Subcutaneous abdominal adipose tissue (tissue), 5 donors: ENCODE measurements at regions not wholly inside any gene's neighbourhood (a gene's known extent, or its start where the extent isn't known, plus 50 kb on each side); places are given as distances from the start of the nearest gene placed in this dataset.

ENCODE experiments used
- H3K27ac ChIP-seq: one replicate; pipeline ENCODE4 v1.7.0; 2013; ENCODE audit warnings: low read depth, mild to moderate bottlenecking, inconsistent platforms, low read length, moderate library complexity
- H3K27me3 ChIP-seq, 5 donors: one replicate each; pipeline ENCODE4 v1.7.0; 2013; ENCODE audit warnings: low read length in 5 of 5, inconsistent platforms in 1 of 5; ENCODE audit not compliant: control insufficient read depth in 5 of 5, insufficient read depth in 4 of 5
- H3K36me3 ChIP-seq, 5 donors: one replicate each; pipeline ENCODE4 v1.7.0; 2013; ENCODE audit warnings: low read length in 5 of 5; ENCODE audit not compliant: control insufficient read depth in 5 of 5, insufficient read depth in 5 of 5
- H3K4me1 ChIP-seq, 5 donors: one replicate each; pipeline ENCODE4 v1.7.0; 2013; ENCODE audit warnings: low read length in 5 of 5, mild to moderate bottlenecking in 3 of 5, moderate library complexity in 1 of 5; ENCODE audit not compliant: control insufficient read depth in 5 of 5, insufficient read depth in 5 of 5
- H3K4me3 ChIP-seq, 5 donors: one replicate each; pipeline ENCODE4 v1.7.0; 2013; ENCODE audit warnings: low read length in 5 of 5, low read depth in 1 of 5
- H3K9ac ChIP-seq, 5 donors: one replicate each; pipeline ENCODE4 v1.7.0; 2013; ENCODE audit warnings: low read length in 5 of 5, mild to moderate bottlenecking in 4 of 5, moderate library complexity in 3 of 5
- H3K9me3 ChIP-seq, 5 donors: one replicate each; pipeline ENCODE4 v1.7.0; 2013; ENCODE audit warnings: low read length in 5 of 5; ENCODE audit not compliant: control insufficient read depth in 5 of 5
- donor health status: healthy.
- donor health status: healthy.
- donor health status: healthy.
- donor health status: healthy.
- donor health status: healthy.

DNA sequence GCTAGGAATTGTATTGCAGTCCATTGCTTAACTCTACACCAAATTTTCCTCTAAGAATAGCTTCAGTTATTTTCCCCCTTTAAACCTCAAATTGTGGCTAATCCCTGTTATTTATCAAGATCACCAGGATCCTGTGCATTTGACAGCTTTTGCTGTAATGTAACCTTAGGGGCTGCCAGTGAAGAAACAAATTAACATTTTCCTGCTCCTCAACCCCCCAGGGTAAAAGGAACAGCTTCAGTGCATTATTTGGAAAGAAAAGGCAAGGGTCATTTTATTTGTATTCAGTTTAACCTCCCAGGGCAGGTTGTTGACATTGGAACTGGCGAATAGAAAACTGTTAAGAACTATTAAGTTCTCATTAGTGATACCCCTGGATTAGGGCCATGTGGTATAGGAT lies 57.0 kb downstream of the PCDH20 start:
- Histone ChIP-seq H3K4me1 (no peaks in the 10 kb centered on the region), H3K9me3 (peaks cover 0 to 2% (median 0%) of the 10 kb centered on the region in 5 donors), H3K27ac (no peak overlapping the region), H3K27me3 (no peaks in the 10 kb centered on the region), H3K4me3 (no peak overlapping the region), H3K9ac (no peak overlapping the region), H3K36me3 (no peaks in the 10 kb centered on the region)

DNA sequence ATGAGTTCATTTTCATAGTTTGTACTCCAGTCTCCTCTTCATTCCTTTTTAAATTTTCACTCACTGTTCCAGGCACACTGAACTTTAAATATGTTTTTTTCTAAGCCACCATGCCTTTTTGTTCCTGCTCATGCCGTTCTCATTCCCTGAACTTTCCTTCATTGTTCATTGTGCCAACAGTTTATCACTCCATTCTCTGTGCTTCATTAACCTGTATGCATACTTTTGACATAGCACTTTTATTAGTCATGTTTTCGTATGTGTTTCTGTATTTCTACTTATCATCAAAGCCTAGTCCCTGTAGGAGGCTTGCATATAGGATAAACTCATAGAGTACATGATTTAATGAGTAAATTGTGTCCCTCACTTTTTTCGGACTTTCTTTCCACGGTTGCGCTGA lies 65.3 kb downstream of the PCDH20 start:
- Histone ChIP-seq H3K9ac (no peak overlapping the region), H3K4me1 (no peaks in the 10 kb centered on the region), H3K27me3 (no peaks in the 10 kb centered on the region), H3K9me3 (peaks cover 0 to 2% (median 0%) of the 10 kb centered on the region in 5 donors), H3K36me3 (no peaks in the 10 kb centered on the region), H3K27ac (no peak overlapping the region), H3K4me3 (no peak overlapping the region)

DNA sequence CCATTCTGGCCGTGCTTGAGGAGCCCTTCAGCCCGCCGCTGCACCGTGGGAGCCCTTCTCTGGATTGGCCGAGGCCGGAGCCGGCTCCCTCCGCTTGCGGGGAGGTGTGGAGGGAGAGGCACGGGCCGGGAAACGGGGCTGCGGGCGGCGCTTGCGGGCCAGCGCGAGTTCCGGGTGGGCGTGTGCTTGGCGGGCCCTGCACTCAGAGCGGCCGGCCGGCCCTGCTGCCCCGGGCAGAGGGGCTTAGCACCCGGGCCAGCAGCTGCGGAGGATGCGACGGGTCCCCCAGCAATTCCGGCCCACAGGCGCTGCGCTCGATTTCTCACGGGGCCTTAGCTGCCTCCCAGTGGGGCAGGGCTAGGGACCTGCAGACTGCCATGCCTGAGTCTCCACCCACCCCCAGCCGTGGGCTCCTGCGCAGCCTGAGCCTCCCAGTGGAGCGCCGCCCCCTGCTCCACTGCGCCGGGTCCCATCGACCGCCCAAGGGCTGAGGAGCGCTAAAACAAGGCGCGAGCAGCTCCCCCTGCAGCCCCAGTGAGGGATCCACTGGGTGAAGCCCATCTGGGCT lies 76.5 kb downstream of the PCDH20 start:
- no peaks in the 10 kb centered on the region for H3K9me3 ChIP-seq
- H3K27ac ChIP-seq, result no peak overlapping the region
- no peaks in the 10 kb centered on the region for H3K4me1 ChIP-seq
- H3K9ac ChIP-seq, result no peak overlapping the region
- no peaks in the 10 kb centered on the region for H3K36me3 ChIP-seq
- no peaks in the 10 kb centered on the region for H3K27me3 ChIP-seq
- no peak overlapping the region for H3K4me3 ChIP-seq

GRCh38 chr13:61316647-61317046 lies 99.0 kb downstream of the PCDH20 start:
- H3K4me3 ChIP-seq, result no peak overlapping the region
- H3K9ac ChIP-seq, result no peak overlapping the region
- no peaks in the 10 kb centered on the region for H3K4me1 ChIP-seq
- no peaks in the 10 kb centered on the region for H3K36me3 ChIP-seq
- peaks cover 0 to 6% (median 0%) of the 10 kb centered on the region in 5 donors for H3K9me3 ChIP-seq
- H3K27ac ChIP-seq, result no peak overlapping the region
- H3K27me3 ChIP-seq, result no peaks in the 10 kb centered on the region

- H3K27me3 ChIP-seq, result no peaks in the 10 kb centered on the region
- H3K4me1 ChIP-seq, result no peaks in the 10 kb centered on the region
- no peaks in the 10 kb centered on the region for H3K36me3 ChIP-seq
- H3K9me3 ChIP-seq, result peaks cover 0 to 3% (median 0%) of the 10 kb centered on the region in 5 donors
- no peak overlapping the region for H3K27ac ChIP-seq
- H3K9ac ChIP-seq, result no peak overlapping the region
- no peak overlapping the region for H3K4me3 ChIP-seq
Measured at GRCh38 chr13:61294467-61295191, 121.0 kb downstream of the PCDH20 start.

DNA sequence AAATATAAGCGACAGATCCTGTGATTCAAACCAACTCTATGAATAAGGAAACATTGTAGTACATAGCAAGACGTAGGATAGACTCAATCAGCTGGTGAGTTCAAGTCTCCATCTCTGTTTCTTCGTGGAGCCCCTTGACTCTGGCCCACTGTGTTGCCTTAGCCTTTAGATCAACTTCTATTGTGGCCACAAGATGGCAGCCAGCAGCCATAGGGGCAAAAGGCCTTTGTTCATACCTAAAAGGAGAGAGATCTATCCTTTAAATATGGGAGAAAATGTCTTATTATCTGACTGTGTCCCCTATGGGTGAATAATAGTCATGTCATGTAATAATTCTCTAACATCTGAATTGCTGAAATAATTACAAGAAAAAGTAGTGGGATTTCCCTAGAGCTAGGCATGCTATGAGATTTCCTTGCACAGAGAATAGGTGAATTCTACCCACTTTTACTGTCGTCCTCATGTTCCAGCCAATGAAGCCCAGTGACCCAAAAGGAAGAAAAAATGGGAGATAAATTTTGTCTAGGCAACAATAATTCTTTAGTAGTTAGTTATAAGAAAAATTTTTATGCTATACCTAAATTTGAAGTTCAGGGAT lies 129.4 kb downstream of the PCDH20 start:
- H3K27me3 ChIP-seq, result no peaks in the 10 kb centered on the region
- H3K9ac ChIP-seq, result no peak overlapping the region
- no peaks in the 10 kb centered on the region for H3K9me3 ChIP-seq
- no peak overlapping the region for H3K4me3 ChIP-seq
- H3K27ac ChIP-seq, result no peak overlapping the region
- no peaks in the 10 kb centered on the region for H3K4me1 ChIP-seq
- no peaks in the 10 kb centered on the region for H3K36me3 ChIP-seq

DNA sequence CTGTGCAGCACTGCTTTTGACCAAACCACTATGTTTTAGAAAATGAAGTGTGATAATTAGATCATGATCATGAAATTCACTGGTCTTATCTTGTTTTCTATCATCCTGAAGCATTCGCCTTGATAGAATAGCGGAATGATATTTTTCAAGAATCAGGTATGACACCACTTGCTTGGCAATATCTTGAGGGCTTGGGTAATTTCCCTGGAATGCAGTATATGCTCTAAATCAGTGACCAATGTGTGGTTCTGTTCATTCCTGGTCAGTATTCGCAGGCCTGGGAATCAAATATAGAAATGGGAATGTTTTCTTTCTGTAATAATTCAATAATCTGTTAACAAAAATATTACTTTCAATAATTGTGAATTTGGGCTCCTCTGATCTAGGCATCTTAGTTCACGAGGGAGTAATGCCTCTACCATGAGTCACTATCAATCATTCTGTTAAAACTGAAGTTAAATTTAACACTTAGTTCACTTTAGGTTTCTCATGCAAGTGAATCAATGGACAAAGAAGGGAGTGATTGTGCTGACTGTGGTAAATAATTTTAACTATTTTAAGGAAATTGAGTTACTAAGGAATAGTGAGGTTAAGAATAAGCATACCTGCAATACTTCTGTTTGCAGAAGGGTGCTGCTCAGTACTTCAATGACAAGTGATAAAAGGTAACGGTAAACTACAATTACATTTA lies 137.9 kb downstream of the PCDH20 start:
- Histone ChIP-seq H3K9me3 (no peaks in the 10 kb centered on the region), H3K36me3 (no peaks in the 10 kb centered on the region), H3K9ac (no peak overlapping the region)

GRCh38 chr13:61277088-61277487 lies 138.6 kb downstream of the PCDH20 start:
- no peaks in the 10 kb centered on the region for H3K9me3 ChIP-seq
- no peak overlapping the region for H3K9ac ChIP-seq
- no peaks in the 10 kb centered on the region for H3K36me3 ChIP-seq
- H3K27me3 ChIP-seq, result no peaks in the 10 kb centered on the region
- H3K4me3 ChIP-seq, result no peak overlapping the region
- H3K27ac ChIP-seq, result no peak overlapping the region
- no peaks in the 10 kb centered on the region for H3K4me1 ChIP-seq

More for the DNA sequence above, 137.9 kb downstream of the PCDH20 start:
- Histone ChIP-seq H3K4me1 (no peaks in the 10 kb centered on the region), H3K27ac (no peak overlapping the region), H3K27me3 (no peaks in the 10 kb centered on the region), H3K4me3 (no peak overlapping the region)

DNA sequence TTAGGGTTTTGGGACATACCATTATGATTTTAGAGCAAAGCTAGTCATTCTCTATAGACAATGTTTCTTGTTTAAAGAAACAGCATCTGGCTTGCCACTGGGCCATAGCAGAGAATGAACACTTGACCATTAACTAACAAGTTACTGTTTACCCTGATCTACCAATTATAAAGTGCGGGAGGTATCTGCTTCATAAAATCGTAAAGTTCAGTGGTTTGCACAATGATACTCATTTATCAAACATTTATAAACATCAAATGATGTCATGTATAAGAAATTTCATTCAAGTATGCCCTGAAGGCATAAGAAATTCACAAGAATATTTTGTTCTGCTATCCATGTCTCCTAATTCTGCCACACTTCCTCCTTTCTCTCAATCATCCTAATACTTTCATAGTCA lies 139.2 kb downstream of the PCDH20 start:
- H3K4me3 ChIP-seq, result no peak overlapping the region
- H3K27ac ChIP-seq, result no peak overlapping the region
- H3K36me3 ChIP-seq, result no peaks in the 10 kb centered on the region
- H3K9ac ChIP-seq, result no peak overlapping the region
- no peaks in the 10 kb centered on the region for H3K4me1 ChIP-seq
- no peaks in the 10 kb centered on the region for H3K9me3 ChIP-seq
- H3K27me3 ChIP-seq, result no peaks in the 10 kb centered on the region

GRCh38 chr13:61275736-61276135 lies 139.9 kb downstream of the PCDH20 start:
- H3K4me1 ChIP-seq, result no peaks in the 10 kb centered on the region
- no peak overlapping the region for H3K4me3 ChIP-seq
- H3K9ac ChIP-seq, result no peak overlapping the region
- no peak overlapping the region for H3K27ac ChIP-seq
- no peaks in the 10 kb centered on the region for H3K36me3 ChIP-seq
- no peaks in the 10 kb centered on the region for H3K9me3 ChIP-seq
- H3K27me3 ChIP-seq, result no peaks in the 10 kb centered on the region
